Right lobe of liver (tissue), 4 donors: ENCODE measurements at regions not wholly inside any gene's neighbourhood (a gene's known extent, or its start where the extent isn't known, plus 50 kb on each side); places are given as distances from the start of the nearest gene placed in this dataset.

Source experiments
- CTCF ChIP-seq, 4 donors: fragments of 200-600 bp in 3 of 4; fragments of 450-650 bp in 1 of 4; IDR thresholded peaks; one replicate each; pipeline versions ENCODE4 v1.5.1 to v1.8.0; 2016 to 2022; ENCODE audit warnings: antibody characterized with exemption in 4 of 4, mild to moderate bottlenecking in 2 of 4
- POLR2A ChIP-seq: fragments of 450-650 bp; IDR thresholded peaks from one replicate; pipeline ENCODE4 v1.6.1; 2017; ENCODE audit warnings: antibody characterized with exemption, mild to moderate bottlenecking
- donor health status: DM: no; HTN: no; CAD: no.
- donor health status: DM: no; HTN: no; CAD: no.
- donor health status: DM: no; HTN: yes; CAD: no.

- TF ChIP-seq POLR2A (no peak), CTCF (IDR thresholded peaks at IDR 0.05) (no peak)
Measured at GRCh38 chr5:155941340-155941739, 385.6 kb upstream of the SGCD start.
